GM12872 (cell line): ENCODE measurements at regions not wholly inside any gene's neighbourhood (a gene's known extent, or its start where the extent isn't known, plus 50 kb on each side); places are given as distances from the start of the nearest gene placed in this dataset.

Source experiments
- TF ChIP-seq, protein P1 (sequence below): IDR thresholded peaks from 3 replicates; pipeline ENCODE4 v1.5.1; 2011; ENCODE audit warnings: low read depth, mild to moderate bottlenecking, low read length, moderate library complexity; ENCODE audit not compliant: insufficient read depth

DNA sequence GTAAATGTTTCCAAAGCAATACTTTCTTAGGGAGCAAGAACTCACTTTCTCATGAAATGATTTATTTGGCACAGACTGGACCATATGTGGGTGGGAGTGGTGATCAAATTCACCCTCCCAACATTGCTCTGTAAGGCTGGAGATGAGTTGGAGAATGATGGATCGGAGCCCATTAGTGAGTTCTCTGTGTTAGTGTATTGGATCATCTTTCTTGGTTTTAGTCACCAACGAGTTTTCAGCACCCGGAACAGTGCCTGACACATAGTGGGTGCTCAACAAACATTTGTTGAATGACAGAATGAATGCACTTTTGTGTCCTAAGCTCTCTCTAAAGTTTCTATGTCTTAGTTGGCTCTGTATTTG is 104.5 kb upstream of the FAM20A start:
- TF ChIP-seq, protein P1, sequence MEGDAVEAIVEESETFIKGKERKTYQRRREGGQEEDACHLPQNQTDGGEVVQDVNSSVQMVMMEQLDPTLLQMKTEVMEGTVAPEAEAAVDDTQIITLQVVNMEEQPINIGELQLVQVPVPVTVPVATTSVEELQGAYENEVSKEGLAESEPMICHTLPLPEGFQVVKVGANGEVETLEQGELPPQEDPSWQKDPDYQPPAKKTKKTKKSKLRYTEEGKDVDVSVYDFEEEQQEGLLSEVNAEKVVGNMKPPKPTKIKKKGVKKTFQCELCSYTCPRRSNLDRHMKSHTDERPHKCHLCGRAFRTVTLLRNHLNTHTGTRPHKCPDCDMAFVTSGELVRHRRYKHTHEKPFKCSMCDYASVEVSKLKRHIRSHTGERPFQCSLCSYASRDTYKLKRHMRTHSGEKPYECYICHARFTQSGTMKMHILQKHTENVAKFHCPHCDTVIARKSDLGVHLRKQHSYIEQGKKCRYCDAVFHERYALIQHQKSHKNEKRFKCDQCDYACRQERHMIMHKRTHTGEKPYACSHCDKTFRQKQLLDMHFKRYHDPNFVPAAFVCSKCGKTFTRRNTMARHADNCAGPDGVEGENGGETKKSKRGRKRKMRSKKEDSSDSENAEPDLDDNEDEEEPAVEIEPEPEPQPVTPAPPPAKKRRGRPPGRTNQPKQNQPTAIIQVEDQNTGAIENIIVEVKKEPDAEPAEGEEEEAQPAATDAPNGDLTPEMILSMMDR = no peak

GRCh38 chr17:68704871-68705713 is 103.9 kb upstream of the FAM20A start:
- TF ChIP-seq, protein P1 = no peak

DNA sequence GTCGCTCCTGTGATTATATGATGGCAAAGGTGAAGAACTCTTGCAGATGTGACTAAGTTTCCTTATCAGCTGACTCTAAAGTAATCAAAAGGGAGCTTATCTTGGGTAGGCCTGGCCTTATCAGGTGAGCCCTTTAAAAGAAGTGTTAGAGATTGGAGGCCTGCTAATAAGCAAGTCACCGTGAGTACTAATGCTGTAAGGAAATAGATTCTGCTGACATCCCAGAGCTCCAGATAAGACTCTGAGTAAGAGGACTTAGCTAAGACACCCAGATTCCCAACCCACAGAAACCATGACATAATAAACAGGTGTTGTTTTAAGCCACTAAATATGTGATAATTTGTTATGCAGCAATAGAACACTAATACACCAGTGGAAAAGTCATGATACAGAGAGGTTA is 99.9 kb upstream of the FAM20A start:
- TF ChIP-seq, protein P1 = no peak

DNA sequence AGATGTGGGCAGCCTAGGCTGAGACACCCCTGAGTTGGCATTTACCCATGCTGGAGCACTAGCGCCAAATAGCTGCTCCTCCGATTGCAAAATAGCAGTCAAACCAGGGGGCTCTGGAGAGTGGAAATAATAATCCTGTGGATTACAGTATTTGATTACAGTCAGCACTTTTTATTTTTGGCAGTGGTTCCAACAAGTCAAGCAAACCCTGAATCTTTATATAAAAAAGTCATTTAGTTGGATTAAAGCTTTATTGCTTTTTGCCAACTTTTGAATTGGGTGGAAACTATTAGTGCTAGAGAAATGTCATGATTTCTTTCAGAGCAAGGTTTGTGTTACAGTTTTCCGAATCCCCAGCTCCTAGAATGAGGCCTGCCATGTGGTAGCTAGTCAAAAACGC is 99.3 kb upstream of the FAM20A start:
- TF ChIP-seq, protein P1 = no peak

DNA sequence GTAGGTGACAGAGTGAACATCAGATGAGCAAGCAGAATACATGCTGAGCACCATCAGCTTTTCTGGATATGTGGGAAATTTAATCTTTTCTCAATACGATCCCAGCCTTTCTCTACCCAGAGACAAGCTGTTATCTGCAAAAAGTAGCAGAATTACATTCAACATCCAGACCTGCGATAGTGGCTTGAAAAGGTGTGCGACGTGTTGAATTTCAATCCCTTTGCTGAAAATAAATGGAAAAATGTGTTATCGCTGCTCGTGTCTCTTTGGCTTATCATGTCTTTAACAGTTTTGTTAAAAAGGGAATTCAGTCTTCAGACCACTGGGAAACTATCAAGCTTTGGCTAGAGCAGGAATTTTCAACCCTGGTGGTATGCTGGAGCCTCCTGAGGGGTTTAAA is 98.8 kb upstream of the FAM20A start:
- TF ChIP-seq, protein P1 = no peak

GRCh38 chr17:68698746-68699145 is 97.6 kb upstream of the FAM20A start:
- TF ChIP-seq, protein P1 = no peak

DNA sequence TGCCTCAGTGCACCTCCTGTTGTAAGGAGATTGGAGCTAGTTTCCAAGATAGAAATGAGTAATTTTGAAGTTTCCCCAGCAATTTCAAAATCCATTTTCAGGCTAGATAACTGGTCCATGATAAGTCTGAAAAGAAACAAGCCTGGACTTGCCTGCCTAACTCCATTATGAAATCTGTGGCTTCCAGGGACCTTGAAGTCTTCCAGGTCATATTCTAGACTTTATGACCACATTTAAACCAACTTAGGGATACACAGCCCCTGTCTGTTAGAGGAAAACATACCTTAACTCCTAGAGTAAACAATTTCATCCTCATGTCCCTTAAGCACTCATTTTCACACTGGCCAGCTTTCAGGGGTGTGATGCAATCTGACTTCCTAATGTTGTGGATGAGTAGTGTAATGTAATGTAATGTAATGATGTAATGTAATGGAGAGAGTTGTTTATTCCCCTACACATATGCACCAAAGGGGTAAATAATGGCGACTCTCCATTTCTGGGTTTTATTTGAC is 96.7 kb upstream of the FAM20A start:
- TF ChIP-seq, protein P1 = no peak
